PC-9 (cell line): ENCODE measurements at regions not wholly inside any gene's neighbourhood (a gene's known extent, or its start where the extent isn't known, plus 50 kb on each side); places are given as distances from the start of the nearest gene placed in this dataset.

ENCODE experiments used
- BruUV-seq: library from RNA; stranded (reverse); fragments of 400-500 nt; replicated peaks from 2 replicates; lab custom pipeline; 2021; lab: Mats Ljungman, UMichigan
- CTCF ChIA-PET: fragments of 300-600 bp; sonication (Branson Sonifier 250); formaldehyde crosslinking; loops from one replicate; lab custom pipeline; 2022; ENCODE audit warnings: antibody characterized with exemption; lab: Charles Lee
- POLR2A ChIA-PET: fragments of 300-600 bp; sonication (Branson Sonifier 250); formaldehyde crosslinking; loops from one replicate; lab custom pipeline; 2022; ENCODE audit warnings: antibody characterized with exemption; ENCODE audit not compliant: unreplicated experiment; lab: Charles Lee
- DNase-seq, 2 experiments: peaks; one replicate each; pipeline versions ENCODE4 v3.0.0 to v3.0.0-alpha.2; 2015 to 2022; ENCODE audit warnings: mixed read lengths in 1 of 2
- H2AFZ ChIP-seq: fragments of 200-600 bp; sonication (generic); 2 replicates; pipeline ENCODE4 v1.8.1; 2017; ENCODE audit warnings: antibody characterized with exemption
- H3F3A ChIP-seq: fragments of 200-600 bp; sonication (generic); 2 replicates; pipeline ENCODE4 v1.8.1; 2017; ENCODE audit warnings: antibody characterized with exemption, mild to moderate bottlenecking, low read depth; ENCODE audit not compliant: insufficient read depth
- H3K27ac ChIP-seq: fragments of 200-600 bp; sonication (generic); 2 replicates; pipeline ENCODE4 v1.6.1; 2016; ENCODE audit warnings: mixed run types
- H3K27me3 ChIP-seq: fragments of 200-600 bp; sonication (generic); 2 replicates; pipeline ENCODE4 v1.6.1; 2016; ENCODE audit warnings: low read depth, mixed run types; ENCODE audit not compliant: insufficient read depth
- H3K36me3 ChIP-seq: fragments of 200-600 bp; sonication (generic); 2 replicates; pipeline ENCODE4 v1.6.1; 2016; ENCODE audit warnings: low read depth, mixed run types
- H3K4me1 ChIP-seq: fragments of 200-600 bp; sonication (generic); replicated peaks from 2 replicates; pipeline ENCODE4 v1.6.1; 2016; ENCODE audit warnings: mixed run types; ENCODE audit not compliant: insufficient read depth
- H3K4me2 ChIP-seq: fragments of 200-600 bp; sonication (generic); 2 replicates; pipeline ENCODE4 v1.6.1; 2017; ENCODE audit warnings: mixed run types
- H3K4me3 ChIP-seq: fragments of 200-600 bp; sonication (generic); 2 replicates; pipeline ENCODE4 v1.6.1; 2016; ENCODE audit warnings: mixed run types
- H3K79me2 ChIP-seq: fragments of 200-600 bp; sonication (generic); 2 replicates; pipeline ENCODE4 v1.6.1; 2017; ENCODE audit warnings: low read depth, mixed run types
- H3K9me2 ChIP-seq: fragments of 200-600 bp; sonication (generic); 2 replicates; pipeline ENCODE4 v1.8.1; 2017; ENCODE audit warnings: mild to moderate bottlenecking; ENCODE audit not compliant: insufficient read depth
- H3K9me3 ChIP-seq: fragments of 200-600 bp; sonication (generic); 2 replicates; pipeline ENCODE4 v1.8.1; 2016; ENCODE audit warnings: low read depth; ENCODE audit not compliant: insufficient read depth
- H4K20me1 ChIP-seq: fragments of 200-600 bp; sonication (generic); 2 replicates; pipeline ENCODE4 v1.8.1; 2017; ENCODE audit not compliant: insufficient read depth
- CTCF ChIP-seq: fragments of 200-600 bp; sonication (generic); conservative IDR thresholded peaks from 2 replicates; pipeline ENCODE4 v1.6.1; 2017; ENCODE audit warnings: mixed run types, antibody characterized with exemption, mild to moderate bottlenecking, moderate library complexity
- EZH2 ChIP-seq: fragments of 200-600 bp; sonication (generic); IDR thresholded peaks from 2 replicates; pipeline ENCODE4 v1.8.0; 2017; ENCODE audit warnings: antibody characterized with exemption, low read depth
- intact Hi-C: fragments of 100-400 bp; cut with micrococcal nuclease; formaldehyde crosslinking; loops from one replicate; pipeline ENCODE4 v1.10.0; 2022; ENCODE audit not compliant: unreplicated experiment

DNA sequence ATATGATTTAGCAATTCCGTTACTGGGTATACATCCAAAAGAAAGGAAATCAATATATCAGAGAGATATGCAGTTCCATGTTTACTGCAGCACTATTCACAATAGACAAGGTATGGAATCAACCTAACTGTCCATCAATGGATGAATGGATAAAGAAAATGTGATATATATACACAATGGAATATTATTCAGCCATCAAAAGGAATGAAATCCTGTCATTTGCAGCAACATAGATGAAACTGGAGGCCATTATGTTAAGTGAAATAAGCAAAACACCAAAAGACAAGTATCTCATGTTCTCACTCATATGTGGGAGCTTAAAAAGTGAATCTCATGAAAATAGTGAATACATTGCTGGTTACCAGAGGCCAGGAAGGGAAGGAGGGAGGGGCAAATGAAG, 390.8 kb downstream of the ZFHX3 start:
- H3K4me2 ChIP-seq = no peak overlapping the region
- no peak overlapping the region for H3K27ac ChIP-seq
- intact Hi-C loops = no loop called here
- H4K20me1 ChIP-seq = no peaks in the 10 kb centered on the region
- H2AFZ ChIP-seq = no peak overlapping the region
- ChIA-PET POLR2A (no interaction called here), CTCF (no interaction called here)
- no TSS peak for BruUV-seq
- no peaks in the 10 kb centered on the region for H3K9me2 ChIP-seq
- no peaks in the 10 kb centered on the region for H3K79me2 ChIP-seq
- no peaks in the 10 kb centered on the region for H3F3A ChIP-seq
- no peaks in the 10 kb centered on the region for H3K36me3 ChIP-seq
- H3K4me1 ChIP-seq = no peaks in the 10 kb centered on the region
- DNase-seq = no peak
- H3K27me3 ChIP-seq = no peaks in the 10 kb centered on the region
- no peak overlapping the region for H3K4me3 ChIP-seq
- TF ChIP-seq CTCF (no peak), EZH2 (no peak)
- no peaks in the 10 kb centered on the region for H3K9me3 ChIP-seq

- Histone ChIP-seq H3K9me2 (no peaks in the 10 kb centered on the region), H3K9me3 (no peaks in the 10 kb centered on the region), H3K36me3 (no peaks in the 10 kb centered on the region), H3K79me2 (no peaks in the 10 kb centered on the region), H3K27ac (no peak overlapping the region), H3K4me3 (no peak overlapping the region), H3K4me1 (no peaks in the 10 kb centered on the region), H3K27me3 (no peaks in the 10 kb centered on the region), H4K20me1 (no peaks in the 10 kb centered on the region), H3K4me2 (no peak overlapping the region), H3F3A (no peaks in the 10 kb centered on the region), H2AFZ (no peak overlapping the region)
- TF ChIP-seq EZH2 = no peak
- TF ChIP-seq CTCF = no peak
- intact Hi-C loops = no loop called here
- ChIA-PET CTCF (interaction anchor here (0.6 kb wide), 1 partner anchor 24 kb away, joined by 3 read pairs; no protein-coding TSS in a partner anchor), POLR2A (no interaction called here)
- no TSS peak for BruUV-seq
- DNase-seq = no peak
These were observed 393.4 kb downstream of the ZFHX3 start for GRCh38 chr16:72654535-72654934.

- Histone ChIP-seq H3K27me3 (no peaks in the 10 kb centered on the region), H3K79me2 (no peaks in the 10 kb centered on the region; the same call in 1 of the 2 replicates), H3K27ac (no peak overlapping the region), H2AFZ (no peak overlapping the region), H4K20me1 (no peaks in the 10 kb centered on the region), H3K9me3 (no peaks in the 10 kb centered on the region), H3K9me2 (0 out of 2 replicates have a peak, but pooled peaks cover 2% of the 10 kb centered on the region), H3K4me1 (no peaks in the 10 kb centered on the region), H3F3A (no peaks in the 10 kb centered on the region), H3K4me3 (no peak overlapping the region), H3K36me3 (no peaks in the 10 kb centered on the region), H3K4me2 (no peak overlapping the region)
- no TSS peak for BruUV-seq
- no peak for TF ChIP-seq CTCF
- TF ChIP-seq EZH2 = no peak
- ChIA-PET POLR2A (no interaction called here), CTCF (interaction anchor here (0.6 kb wide), 1 partner anchor 340 kb away, joined by 3 read pairs; no protein-coding TSS in a partner anchor)
- intact Hi-C loops = no loop called here
- DNase-seq = no peak
These were observed 398.5 kb downstream of the ZFHX3 start for GRCh38 chr16:72649254-72649944.
